PC-3 (cell line): ENCODE measurements at regions not wholly inside any gene's neighbourhood (a gene's known extent, or its start where the extent isn't known, plus 50 kb on each side); places are given as distances from the start of the nearest gene placed in this dataset.

ENCODE experiments used
- EZH2 ChIP-seq: fragments of 300-600 bp; sonication (generic); IDR thresholded peaks from one replicate; pipeline ENCODE4 v1.6.1; 2017; ENCODE audit warnings: antibody characterized with exemption, mild to moderate bottlenecking, low read length; ENCODE audit not compliant: unreplicated experiment
- EZH2phosphoT487 ChIP-seq: fragments of 300-600 bp; sonication (generic); IDR thresholded peaks from 2 replicates; pipeline ENCODE4 v1.6.1; 2018; ENCODE audit warnings: mild to moderate bottlenecking, antibody characterized with exemption, low read length, borderline replicate concordance
- TF ChIP-seq, protein P1 (sequence below): fragments of 300-600 bp; sonication (generic); conservative IDR thresholded peaks from 2 replicates; pipeline ENCODE4 v1.5.1; 2017; ENCODE audit warnings: antibody characterized with exemption, low read depth, mild to moderate bottlenecking, low read length

DNA sequence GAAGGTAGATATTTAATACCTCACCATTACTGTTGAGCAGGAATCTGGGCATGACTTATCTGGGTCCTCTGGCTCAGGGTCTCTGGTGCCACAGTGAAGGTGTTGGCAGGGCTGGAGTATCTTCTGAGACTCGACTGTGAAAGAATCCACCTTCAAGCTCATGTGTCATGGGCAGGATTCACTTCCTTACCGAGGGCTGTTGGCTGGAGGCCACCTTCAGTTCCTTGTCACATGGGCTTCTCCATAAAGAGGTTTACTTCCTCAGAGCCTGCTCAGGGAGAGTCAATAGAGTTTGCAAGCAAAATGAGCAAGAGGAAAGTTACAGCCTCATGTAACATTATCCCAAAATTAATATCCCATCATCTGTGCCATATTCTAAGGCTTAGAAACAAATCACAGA is 459.5 kb downstream of the NR2F2 start:
- TF ChIP-seq, protein P1, sequence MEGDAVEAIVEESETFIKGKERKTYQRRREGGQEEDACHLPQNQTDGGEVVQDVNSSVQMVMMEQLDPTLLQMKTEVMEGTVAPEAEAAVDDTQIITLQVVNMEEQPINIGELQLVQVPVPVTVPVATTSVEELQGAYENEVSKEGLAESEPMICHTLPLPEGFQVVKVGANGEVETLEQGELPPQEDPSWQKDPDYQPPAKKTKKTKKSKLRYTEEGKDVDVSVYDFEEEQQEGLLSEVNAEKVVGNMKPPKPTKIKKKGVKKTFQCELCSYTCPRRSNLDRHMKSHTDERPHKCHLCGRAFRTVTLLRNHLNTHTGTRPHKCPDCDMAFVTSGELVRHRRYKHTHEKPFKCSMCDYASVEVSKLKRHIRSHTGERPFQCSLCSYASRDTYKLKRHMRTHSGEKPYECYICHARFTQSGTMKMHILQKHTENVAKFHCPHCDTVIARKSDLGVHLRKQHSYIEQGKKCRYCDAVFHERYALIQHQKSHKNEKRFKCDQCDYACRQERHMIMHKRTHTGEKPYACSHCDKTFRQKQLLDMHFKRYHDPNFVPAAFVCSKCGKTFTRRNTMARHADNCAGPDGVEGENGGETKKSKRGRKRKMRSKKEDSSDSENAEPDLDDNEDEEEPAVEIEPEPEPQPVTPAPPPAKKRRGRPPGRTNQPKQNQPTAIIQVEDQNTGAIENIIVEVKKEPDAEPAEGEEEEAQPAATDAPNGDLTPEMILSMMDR = no peak
- no peak for TF ChIP-seq EZH2
- TF ChIP-seq EZH2phosphoT487 = no peak
